ENCODE measurements at regions not wholly inside any gene's neighbourhood (a gene's known extent, or its start where the extent isn't known, plus 50 kb on each side); places are given as distances from the start of the nearest gene placed in this dataset.
"Not testable (repeated sequence)": the region's sequence is repeated elsewhere in the genome, so short reads cannot be mapped to it uniquely, and the experiment has no call there.

DNA sequence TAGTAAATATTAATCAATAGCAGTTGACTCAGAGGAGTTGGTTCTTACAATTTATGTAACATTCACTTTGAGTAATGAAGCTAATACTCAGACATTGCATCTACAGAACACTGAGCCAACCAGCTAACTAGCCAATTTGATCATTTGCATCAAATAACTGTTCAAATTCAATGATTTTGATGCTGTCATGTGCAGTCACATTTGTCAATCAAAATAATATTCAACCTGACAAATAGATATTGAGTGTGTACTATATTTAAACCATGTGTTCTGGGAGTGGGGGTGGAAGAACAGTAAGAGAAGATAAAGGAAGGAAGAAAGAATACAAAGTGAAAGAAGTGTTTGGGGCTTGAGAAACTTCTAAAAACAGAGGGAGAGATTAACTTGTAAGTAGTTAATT lies 277.2 kb upstream of the ARHGEF26 start:
- ATAC-seq (no peak), DNase-seq (no peak)

DNA sequence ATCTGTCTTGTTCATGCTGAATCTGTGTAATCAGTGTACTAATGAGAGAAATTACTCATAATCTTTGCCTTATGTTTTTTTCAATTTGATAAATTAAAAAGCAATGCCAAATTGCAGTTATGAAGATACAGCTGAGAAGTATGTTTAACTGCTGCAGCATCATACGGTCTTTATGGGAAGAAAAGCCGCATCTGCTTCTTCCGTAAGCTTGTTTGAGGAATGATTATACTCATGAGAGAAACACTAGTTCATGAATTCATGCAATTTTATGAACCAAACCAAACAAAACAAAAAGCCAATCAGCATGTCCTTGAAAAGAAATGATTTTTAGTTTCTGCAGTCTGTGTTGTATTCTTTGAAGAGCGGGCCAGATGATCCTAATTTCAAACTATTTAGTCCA lies 275.9 kb upstream of the ARHGEF26 start:
- no peak for DNase-seq
- no peak for ATAC-seq

DNA sequence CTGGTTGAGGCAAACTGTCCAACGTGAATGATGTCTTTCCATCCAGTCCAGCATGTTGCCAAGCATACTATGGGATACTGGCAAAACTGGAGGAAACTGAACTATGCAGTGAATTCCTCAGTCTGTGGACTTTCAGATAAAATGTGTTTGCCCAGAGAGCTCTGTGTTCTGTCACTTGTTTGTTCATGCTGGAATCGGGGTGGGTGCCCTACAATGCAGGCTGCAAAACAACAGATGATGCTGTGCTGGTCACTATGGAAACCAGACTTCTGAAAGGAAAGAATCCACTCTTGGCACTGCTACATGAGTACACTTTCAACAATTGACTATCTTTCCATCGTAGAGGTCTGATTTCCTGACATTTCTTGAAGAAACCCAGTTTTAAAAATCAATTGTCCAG lies 272.5 kb upstream of the ARHGEF26 start:
- ATAC-seq, result no peak
- no peak for DNase-seq

DNA sequence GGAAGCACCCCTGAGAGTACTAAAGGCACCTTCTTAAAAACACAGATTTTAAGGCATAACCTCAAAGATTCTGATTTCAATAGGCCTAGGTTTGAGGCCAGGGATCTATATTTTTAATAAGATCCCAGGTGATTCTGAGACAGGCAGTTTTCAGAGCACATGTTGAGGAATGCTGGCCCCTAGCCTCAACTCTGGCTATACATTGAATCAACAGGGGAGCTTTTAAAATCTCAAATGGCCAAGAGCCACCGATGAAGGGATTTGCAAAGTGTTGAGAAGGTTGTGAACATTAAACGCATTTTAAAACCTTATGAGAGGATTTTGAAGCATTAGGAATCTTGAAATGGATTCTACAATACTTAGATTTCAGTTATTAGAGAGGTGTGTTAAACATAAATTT lies 268.8 kb upstream of the ARHGEF26 start:
- no peak for DNase-seq
- no peak for ATAC-seq

DNA sequence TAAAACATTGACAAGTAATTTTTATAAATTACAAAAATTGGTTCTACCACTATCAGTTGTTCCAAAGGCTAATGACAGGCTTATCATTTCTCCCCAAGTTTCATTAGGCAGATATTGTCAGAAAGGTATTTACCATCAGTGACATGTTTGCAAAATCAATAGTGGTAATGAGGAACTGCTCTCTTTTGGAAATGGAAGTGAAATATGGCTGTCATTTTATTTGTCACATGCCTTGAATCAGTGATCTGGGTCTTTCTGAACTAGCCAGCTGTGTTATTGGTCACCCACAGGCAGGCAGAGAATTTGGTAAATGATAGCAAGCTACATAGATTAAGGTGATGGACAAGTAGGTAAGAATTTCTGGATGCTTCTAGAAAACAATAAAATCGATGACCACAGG lies 268.0 kb upstream of the ARHGEF26 start:
- DNase-seq (no peak), ATAC-seq (no peak)

DNA sequence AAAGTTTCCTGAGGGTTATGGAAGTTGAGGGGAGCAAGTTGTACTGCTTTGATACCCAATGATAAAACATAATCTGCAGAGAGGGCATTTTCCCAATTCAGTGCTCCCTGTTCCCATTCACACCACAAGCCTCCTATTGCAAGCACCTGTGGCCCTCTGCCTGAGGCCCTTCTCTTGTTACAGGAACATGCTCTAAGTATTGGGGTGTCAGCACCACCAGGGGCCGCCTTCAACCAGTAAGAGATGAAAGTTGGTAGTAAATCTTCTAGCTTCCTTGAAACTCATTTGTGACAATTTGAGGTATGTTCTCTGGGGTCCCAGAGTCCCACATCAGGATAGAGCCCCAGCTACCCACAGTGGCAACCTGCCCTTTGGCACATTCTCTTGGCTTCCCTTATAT lies 265.4 kb upstream of the ARHGEF26 start:
- no peak for ATAC-seq
- no peak for DNase-seq

DNA sequence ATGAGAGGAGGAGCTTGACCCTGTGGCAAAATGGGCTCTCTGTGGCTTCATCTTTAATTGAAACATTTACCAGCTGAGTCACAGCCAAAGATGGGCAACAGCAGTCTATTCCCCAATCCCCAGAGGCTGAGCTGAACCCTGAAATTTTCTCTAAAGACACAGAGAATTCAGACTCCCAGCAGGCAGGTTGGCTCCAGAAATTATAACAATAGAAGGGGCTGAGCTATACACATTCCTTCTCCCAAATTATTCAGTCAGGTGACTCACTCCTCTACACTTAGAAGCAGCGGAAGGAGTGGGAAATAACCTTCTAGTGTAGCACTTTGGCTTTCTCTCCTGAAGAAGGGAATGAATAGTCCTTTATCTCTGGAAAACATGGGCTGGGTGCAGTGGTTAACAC lies 264.3 kb upstream of the ARHGEF26 start:
- ATAC-seq (no peak), DNase-seq (no peak)

DNA sequence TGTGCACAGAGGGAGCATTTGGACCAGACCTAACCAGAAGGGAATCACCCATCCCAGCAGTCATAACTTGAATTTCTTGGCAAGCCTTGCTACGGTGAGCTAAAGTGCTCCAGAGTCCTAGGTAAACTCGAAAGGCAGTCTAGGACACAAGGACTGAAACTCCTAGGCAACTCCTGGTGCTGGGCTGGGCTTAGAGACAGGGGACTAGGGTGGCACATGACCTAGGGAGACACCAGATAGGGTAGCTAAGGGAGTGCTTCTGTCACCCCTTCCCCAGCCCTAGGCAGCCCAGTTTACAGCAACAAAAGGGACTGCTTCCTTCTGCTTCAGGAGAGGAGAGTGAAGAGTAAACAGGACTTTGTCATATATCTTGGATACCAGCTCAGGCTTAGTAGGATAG lies 256.4 kb upstream of the ARHGEF26 start:
- no peak for ATAC-seq

DNA sequence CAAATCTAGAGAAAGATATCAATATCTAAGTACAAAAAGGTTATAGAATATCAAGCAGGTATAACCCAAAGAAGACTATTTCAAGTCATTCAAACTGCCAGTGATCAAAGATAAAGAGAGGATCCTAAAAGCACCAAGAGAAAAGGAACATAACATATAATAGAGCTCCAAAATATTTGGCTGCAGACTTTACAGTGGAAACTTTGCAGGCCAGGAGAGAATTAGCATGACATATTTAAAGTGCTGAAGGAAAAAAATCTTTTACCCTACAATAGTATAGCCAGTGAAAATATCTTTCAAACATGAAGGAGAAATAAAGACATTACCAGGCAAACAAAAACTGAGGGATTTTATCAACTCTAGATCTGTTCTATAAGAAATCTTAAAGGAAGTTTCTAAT lies 254.3 kb upstream of the ARHGEF26 start:
- no peak for ATAC-seq
- no peak for DNase-seq

More for the DNA sequence above, 256.4 kb upstream of the ARHGEF26 start:
- DNase-seq, result no peak

DNA sequence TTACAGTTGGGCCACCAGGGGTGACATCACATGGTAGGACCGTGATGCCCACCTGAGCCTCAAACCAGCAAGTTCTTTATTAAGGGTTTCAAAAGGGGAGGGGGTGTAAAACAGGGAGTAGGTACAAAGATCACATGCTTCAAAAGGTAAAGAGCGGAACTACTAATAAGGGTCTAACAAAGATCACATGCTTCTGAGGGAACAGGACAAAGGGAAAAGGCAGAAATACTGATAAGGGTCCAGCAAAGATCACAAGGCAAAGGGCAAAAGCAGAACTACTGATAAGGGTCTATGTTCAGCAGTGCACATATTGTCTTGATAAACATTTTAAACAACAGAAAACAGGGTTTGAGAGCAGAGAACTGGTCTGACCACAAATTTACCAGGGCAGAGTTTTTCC lies 246.8 kb upstream of the ARHGEF26 start:
- not testable (repeated sequence) for ATAC-seq, DNase-seq

DNA sequence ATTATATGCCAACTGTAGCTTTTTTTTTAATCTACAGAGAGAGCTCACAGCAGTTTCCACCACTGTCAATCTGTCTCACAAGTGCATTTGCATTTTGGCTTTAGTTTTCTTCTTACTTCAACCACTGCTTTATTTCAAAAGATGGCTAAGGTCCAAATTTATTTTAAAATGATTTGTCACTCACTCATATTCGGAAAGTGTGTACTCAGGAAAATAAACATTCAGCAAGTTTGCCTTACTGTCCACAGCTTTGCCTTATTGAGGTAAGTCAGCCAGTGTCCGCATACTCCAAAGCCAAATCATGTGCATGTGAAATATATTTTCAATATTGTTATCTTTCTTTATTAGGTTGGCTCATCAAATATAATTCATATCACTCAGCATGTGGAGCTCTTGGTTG lies 240.7 kb upstream of the ARHGEF26 start:
- no peak for ATAC-seq
- DNase-seq, result no peak

DNA sequence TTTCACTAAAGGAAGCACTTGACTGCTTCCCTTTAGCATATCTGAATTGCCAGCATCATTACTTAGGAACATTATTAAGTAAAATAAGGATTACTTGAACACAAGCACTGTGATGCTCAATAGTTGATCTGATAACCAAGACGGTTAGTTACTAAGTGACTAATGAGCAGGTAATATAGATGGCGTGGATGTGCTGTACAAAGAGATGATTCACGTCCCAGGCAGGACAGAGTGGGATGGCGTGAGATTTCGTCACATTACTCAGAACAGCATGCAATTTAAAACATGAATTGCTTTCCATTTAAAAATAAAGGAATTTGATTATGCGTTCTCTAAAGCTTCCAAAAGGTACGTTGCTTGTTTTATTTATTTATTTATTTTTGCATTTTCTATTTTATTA lies 240.0 kb upstream of the ARHGEF26 start:
- ATAC-seq, result no peak
- DNase-seq, result no peak

DNA sequence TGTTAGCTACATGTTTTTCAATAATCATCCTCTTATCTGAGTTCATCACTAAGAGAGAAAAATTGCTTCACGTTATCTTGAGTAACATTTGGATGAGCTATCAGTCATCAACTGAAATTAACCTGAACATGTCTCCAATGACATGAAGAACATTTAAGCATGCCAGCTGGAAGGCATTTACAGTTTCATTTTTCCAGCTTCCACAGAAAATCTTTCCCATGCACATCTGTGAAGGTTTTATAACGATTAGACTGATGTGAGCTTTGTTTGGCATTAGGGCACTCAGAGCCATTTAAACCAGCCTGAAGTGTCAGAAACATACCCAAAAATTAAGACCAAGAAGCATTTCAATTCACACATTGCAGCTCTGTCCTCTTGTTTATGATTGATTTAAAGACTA lies 235.8 kb upstream of the ARHGEF26 start:
- ATAC-seq (no peak), DNase-seq (no peak)

DNA sequence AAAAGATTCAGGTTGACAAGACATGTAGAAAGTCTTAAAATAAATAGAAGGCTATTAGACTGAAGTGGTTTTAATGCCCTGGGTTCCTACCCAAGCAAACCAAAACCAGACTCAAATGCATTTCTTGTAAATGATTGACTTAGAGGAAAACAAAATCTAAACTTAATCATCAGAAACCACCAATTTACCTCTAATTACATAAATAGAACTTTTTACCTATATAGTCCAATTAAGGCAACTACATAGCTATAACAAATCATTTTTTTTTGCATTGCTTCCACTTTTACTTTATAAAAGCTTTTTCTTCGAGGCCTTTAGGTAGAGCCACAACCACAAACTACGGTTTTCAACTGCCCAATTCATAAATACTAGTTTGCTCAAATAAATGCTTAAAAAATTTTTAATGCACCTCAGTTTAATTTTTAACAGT lies 231.3 kb upstream of the ARHGEF26 start:
- no peak for ATAC-seq
- DNase-seq, result no peak

DNA sequence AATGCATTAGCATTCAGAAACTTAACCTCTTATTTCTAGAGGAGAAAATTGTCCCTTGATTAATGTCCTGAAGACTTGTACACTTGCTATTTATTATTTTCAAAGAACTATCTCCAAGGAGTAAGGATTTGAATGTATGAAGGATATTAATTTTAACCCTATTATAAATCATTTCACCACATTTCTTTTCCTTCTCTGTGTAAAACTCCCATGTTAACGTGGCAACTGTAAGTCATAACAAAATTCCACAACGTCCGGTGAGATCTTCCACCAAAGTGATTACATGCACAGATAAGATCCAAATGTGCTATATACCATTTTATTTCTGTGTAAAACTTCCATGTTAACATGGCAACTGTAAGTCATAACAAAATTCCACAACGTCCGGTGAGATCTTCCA lies 229.1 kb upstream of the ARHGEF26 start:
- ATAC-seq (no peak), DNase-seq (no peak)

DNA sequence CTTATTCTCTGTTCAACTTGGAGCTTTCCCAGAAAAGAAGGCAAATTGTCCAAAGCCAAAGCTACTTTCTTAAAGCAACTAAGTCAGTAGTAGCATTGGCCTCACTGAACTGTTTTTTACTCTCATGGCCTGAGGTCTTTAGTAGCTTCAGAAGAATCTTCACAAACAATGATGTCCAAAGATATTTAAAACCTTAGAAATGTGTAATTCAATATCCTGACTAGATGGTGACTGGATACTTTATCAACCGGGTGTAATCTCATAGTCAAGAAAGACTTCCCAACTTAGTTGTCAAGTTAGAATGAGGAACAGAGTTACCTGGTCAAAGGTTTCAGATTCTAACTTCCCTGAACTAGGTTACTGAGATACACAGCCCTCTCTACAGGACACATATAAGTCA lies 226.3 kb upstream of the ARHGEF26 start:
- DNase-seq (no peak), ATAC-seq (no peak)

DNA sequence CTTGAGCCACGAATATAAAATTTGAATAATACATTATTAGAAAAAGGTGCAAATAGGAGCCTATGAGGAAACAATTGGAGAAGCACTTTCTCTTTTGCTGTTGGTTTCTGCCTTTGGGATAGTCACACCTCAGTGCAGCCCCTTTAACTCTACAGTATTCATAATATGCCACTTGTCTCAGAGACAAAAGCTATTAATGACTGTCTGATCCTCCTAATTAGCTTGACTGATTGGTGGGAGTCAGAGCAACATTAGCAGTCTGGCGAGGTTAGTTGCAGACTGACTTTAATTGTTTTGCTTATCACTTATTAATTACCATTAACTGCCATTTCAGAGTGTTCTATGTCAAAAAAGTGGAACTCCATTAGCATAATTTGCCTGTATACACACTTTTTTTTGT lies 225.0 kb upstream of the ARHGEF26 start:
- ATAC-seq (no peak), DNase-seq (no peak)

DNA sequence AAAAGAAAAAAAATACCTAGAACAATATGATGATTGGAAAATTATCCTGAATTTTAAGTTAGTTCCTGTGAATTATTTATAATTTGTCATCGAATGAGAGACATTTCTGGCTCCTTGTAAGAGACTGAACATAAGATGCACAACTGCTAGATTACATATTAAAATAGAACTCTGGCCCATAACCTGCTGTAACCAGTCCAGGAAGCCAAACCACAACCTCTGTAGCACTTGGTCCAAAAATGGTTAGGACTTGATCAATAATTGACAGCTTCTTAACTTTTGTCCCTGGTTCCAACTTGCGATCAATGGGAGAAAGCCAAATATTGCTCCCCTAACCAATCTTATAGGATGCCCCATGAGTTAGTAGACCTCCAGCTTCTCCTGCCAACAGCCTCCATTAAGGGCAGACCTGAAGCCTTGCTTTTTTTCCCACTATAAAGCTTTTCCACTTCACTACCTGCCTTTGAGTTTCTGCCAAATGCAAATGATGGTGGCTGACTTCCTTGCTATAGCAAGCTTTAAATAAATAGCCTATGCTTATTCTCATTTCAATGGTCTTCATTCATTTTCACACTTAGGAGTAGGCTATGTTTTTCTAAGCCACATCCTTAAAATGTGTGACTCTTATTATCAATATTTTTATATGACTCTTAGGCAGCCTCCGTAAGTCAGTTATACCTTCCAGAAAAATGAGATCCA lies 224.0 kb upstream of the ARHGEF26 start:
- ATAC-seq (no peak), DNase-seq (no peak)

DNA sequence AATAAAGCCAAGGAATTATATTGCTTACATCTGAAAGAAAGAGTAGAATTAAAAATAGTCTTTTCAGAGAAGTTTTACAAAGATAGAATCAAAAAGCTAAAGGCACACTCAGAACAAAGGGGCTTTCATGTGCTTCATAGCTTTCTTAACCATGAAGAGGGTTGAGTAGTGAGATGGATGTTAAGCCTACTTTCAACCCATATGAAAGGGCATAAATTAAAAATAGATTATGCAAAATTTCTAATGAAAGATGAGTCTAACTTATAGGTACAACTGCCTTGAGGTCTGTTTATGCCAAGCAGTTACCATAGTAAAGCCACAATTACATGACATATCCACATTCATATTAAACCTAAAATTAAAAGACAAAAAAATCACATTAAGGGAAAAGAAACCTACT lies 223.3 kb upstream of the ARHGEF26 start:
- no peak for ATAC-seq
- DNase-seq, result no peak

DNA sequence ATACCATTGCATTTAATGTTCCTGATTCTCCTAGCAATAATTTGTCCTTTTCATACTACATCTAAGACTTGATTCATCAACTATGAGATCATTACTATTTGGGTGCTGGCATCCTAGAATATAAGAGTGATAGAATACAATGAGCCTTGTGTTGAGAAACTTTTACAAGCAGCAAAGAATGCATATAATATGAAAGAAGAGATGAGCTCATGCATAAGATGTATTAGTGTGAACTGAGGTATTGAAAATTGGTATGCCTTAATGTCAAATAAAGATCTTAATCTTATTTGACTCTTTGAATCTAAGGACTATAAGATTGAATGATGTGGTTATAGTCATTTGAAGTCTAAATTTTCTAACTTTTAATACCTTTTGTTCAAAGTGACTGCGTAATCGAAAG lies 220.0 kb upstream of the ARHGEF26 start:
- ATAC-seq, result no peak
- no peak for DNase-seq

DNA sequence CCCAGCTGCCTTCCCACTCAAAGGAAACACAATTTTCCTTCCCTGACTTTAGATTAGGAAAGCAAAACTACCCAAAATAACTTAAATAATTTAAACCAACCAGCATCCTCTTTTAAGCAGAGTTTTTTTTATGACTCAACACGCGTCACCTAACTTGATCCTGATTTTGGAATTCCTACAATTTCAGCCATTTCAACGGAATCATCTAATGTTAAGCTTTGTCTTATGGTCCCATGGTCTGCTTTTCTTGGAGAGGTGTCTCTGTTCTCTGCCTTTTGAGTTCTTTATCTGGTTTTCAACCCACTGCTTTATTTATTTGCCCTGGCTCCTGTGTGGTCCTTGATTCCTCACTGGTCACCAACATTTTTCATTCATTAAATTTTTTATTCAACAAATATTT lies 219.2 kb upstream of the ARHGEF26 start:
- ATAC-seq (no peak), DNase-seq (no peak)

DNA sequence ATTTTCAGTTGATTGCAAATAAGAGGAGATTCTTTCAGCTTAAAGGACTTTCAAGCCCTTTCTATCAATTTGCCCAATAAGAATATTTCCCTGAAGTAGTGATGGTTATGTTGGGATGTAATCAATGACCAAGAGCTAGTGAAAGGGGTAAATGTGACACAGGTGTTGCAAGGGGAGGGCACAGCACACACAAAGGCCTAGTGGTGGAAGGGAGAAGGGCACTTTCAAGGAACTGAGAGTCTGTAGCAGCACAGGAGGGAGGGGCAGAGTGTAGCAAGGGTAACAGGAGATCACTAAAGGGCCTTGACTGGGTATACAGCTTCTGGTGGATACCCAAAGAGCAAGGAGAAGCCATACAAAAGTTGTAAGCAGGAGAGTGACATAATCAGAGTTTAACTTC lies 217.8 kb upstream of the ARHGEF26 start:
- ATAC-seq (no peak), DNase-seq (no peak)

DNA sequence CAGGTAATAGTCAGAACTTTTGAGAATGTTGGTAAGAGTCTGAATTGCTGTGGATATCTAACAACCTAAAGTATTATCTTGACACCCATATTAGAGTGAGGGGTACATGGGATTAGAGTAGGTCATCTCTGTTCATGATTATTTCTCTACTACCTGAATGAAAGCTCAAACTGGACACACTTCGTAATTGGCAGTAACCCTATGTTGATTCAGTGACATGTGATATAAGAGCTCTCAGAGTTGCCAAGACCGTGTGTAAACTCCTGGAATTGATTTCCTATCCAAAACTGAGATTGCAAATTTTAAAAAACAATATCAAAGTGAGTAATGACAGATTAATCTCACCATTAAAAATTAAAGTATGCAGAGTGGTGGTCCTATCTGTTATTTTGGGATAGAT lies 214.8 kb upstream of the ARHGEF26 start:
- no peak for ATAC-seq

DNA sequence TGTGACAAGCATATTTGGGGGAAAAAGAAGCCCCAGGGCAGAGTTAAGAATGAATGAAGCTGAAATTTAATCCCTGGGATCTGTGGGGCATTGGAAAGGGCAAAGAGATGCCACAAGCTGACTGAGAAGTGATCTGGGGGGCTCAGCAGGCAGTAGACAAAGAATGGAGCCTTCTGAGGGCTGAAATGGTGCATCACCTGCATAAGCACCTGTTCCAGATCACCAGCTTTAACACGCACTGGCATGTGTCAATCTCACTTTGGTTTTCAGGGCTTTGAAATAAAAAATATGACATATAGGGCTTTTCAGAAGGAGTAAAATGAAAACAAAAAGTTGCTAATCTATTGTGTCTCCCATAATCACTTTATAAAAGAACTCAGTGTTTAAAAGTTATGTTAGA lies 210.8 kb upstream of the ARHGEF26 start:
- DNase-seq, result no peak
- ATAC-seq, result no peak

More for the DNA sequence above, 214.8 kb upstream of the ARHGEF26 start:
- DNase-seq, result no peak

DNA sequence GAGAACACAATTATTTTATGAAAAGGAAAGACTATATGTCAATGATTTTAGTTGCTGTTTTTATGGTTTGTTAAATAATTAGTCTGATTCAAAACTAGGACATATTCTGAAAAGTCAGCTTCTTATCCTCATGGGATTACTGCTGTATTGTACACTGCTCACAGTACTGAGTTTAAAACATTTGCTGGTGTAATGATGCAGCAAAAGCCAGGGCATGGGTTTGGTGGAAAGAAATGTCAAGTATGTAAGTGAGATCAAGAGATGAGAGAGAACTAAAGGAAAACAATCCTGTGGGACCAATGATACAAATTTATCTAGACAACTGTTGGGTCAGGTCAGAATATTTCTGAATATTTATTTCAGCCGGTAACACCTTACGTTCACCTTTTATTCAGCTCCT lies 210.1 kb upstream of the ARHGEF26 start:
- ATAC-seq (no peak), DNase-seq (no peak)

All from stimulated activated naive CD8-positive, alpha-beta T cell treated with anti-CD3 and anti-CD28 coated beads, Interleukin-15, Interleukin-2, amounts not matched to agents 100 U/mL and 50 U/mL, for 24 hours (primary cell).